ENCODE measurements at regions not wholly inside any gene's neighbourhood (a gene's known extent, or its start where the extent isn't known, plus 50 kb on each side); places are given as distances from the start of the nearest gene placed in this dataset.

DNA sequence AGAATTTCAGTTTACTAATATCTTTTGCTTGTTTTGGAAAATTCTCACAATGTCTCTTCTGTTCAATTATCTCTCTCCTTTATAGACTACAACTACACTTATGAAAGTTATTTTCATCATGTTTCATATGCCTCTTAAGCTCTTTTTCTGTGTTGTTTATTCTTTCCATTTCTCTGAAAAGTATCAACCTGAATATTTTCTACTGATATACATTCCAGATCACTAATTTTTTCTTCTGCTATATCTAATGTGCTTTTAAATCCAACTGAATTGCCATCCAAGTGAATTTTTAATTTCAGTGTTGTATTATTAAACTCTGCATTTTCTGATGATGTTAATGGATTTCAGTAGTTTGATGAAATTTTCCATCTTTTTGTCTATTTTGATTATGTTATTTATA lies 301.3 kb downstream of the HRH4 start:
- no peaks in the 10 kb centered on the region for H3K36me3 ChIP-seq (ENCODE audit: control insufficient read depth in 1 of 2, insufficient read depth in 2 of 2, low read length in 2 of 2)
- H3K18ac ChIP-seq (ENCODE audit: low read length), result no peak overlapping the region
- H3K4me1 ChIP-seq (ENCODE audit: control insufficient read depth in 1 of 2, insufficient read depth in 2 of 2, low read length in 2 of 2), result no peaks in the 10 kb centered on the region
- H2BK120ac ChIP-seq (ENCODE audit: insufficient read depth, low read length, poor library complexity), result no peak overlapping the region
- no peak overlapping the region for H2BK5ac ChIP-seq (ENCODE audit: low read depth, low read length, poor library complexity)
- no peaks in the 10 kb centered on the region for H3K9me3 ChIP-seq (ENCODE audit: insufficient read depth, low read depth, low read length)
- no peak overlapping the region for H4K8ac ChIP-seq (ENCODE audit: low read depth, low read length)
- no peak overlapping the region for H2BK12ac ChIP-seq (ENCODE audit: low read length)
- no peak overlapping the region for H2AK5ac ChIP-seq (ENCODE audit: low read length)
- H3K14ac ChIP-seq (ENCODE audit: low read length), result no peak overlapping the region
- H3K4me2 ChIP-seq (ENCODE audit: low read length), result no peak overlapping the region
- DNase-seq, result no peak
- H3K27me3 ChIP-seq (ENCODE audit: insufficient read depth, low read length), result no peaks in the 10 kb centered on the region
- H2AFZ ChIP-seq (ENCODE audit: insufficient read depth, low read length, poor library complexity), result no peak overlapping the region
- H3K9ac ChIP-seq (ENCODE audit: low read length), result no peak overlapping the region
- no peaks in the 10 kb centered on the region for H3K79me1 ChIP-seq (ENCODE audit: low read length)
- H3K79me2 ChIP-seq (ENCODE audit: control insufficient read depth, insufficient read depth, low read length, poor library complexity), result no peaks in the 10 kb centered on the region
- no peak overlapping the region for H3K4me3 ChIP-seq (ENCODE audit: low read depth, low read length)
- no peak overlapping the region for H3K23ac ChIP-seq (ENCODE audit: low read length)
- no peak overlapping the region for H4K91ac ChIP-seq (ENCODE audit: low read depth, low read length)
- H3K27ac ChIP-seq (ENCODE audit: low read depth, low read length), result no peak overlapping the region
- no peak overlapping the region for H4K12ac ChIP-seq (ENCODE audit: low read depth, low read length)
- no peak overlapping the region for H3K4ac ChIP-seq (ENCODE audit: low read depth, low read length)

DNA sequence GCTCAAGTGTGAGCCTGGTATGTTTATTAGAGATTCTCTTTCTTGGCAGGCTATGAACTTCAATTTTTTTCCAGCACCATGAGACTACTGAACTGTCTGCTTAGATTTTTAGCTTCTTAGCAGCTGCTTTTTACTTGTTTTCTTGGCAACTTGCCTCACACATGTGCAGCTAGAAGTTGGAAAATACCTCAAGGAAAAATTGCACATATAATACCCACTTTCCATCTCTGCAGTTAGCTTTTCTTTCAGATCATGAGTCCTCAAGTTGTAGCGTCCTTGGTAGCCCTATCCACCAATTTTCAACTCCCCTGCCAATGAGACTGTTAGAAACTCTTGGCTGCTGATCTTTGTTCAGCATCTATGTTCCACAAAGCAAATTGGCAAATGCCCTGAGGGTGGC lies 302.1 kb downstream of the HRH4 start:
- no peaks in the 10 kb centered on the region for H3K9me3 ChIP-seq (ENCODE audit: insufficient read depth, low read depth, low read length)
- H2BK5ac ChIP-seq (ENCODE audit: low read depth, low read length, poor library complexity), result no peak overlapping the region
- no peak overlapping the region for H2BK12ac ChIP-seq (ENCODE audit: low read length)
- H4K8ac ChIP-seq (ENCODE audit: low read depth, low read length), result no peak overlapping the region
- H2AFZ ChIP-seq (ENCODE audit: insufficient read depth, low read length, poor library complexity), result no peak overlapping the region
- H4K12ac ChIP-seq (ENCODE audit: low read depth, low read length), result no peak overlapping the region
- no peaks in the 10 kb centered on the region for H3K36me3 ChIP-seq (ENCODE audit: control insufficient read depth in 1 of 2, insufficient read depth in 2 of 2, low read length in 2 of 2)
- no peak for DNase-seq
- no CpG with 5 or more reads among the region's 1 CpG for WGBS (ENCODE audit: extremely low coverage, insufficient coverage, insufficient read length)
- no peaks in the 10 kb centered on the region for H3K79me2 ChIP-seq (ENCODE audit: control insufficient read depth, insufficient read depth, low read length, poor library complexity)
- no peak overlapping the region for H3K23ac ChIP-seq (ENCODE audit: low read length)
- H2AK5ac ChIP-seq (ENCODE audit: low read length), result no peak overlapping the region
- no peaks in the 10 kb centered on the region for H3K79me1 ChIP-seq (ENCODE audit: low read length)
- no peaks in the 10 kb centered on the region for H3K4me1 ChIP-seq (ENCODE audit: control insufficient read depth in 1 of 2, insufficient read depth in 2 of 2, low read length in 2 of 2)
- H3K4me3 ChIP-seq (ENCODE audit: low read depth, low read length), result no peak overlapping the region
- H3K27me3 ChIP-seq (ENCODE audit: insufficient read depth, low read length), result no peaks in the 10 kb centered on the region
- H3K9ac ChIP-seq (ENCODE audit: low read length), result no peak overlapping the region
- H3K27ac ChIP-seq (ENCODE audit: low read depth, low read length), result no peak overlapping the region
- H3K4me2 ChIP-seq (ENCODE audit: low read length), result no peak overlapping the region
- H2BK120ac ChIP-seq (ENCODE audit: insufficient read depth, low read length, poor library complexity), result no peak overlapping the region
- H3K14ac ChIP-seq (ENCODE audit: low read length), result no peak overlapping the region
- no peak overlapping the region for H3K18ac ChIP-seq (ENCODE audit: low read length)
- H4K91ac ChIP-seq (ENCODE audit: low read depth, low read length), result no peak overlapping the region
- H3K4ac ChIP-seq (ENCODE audit: low read depth, low read length), result no peak overlapping the region

DNA sequence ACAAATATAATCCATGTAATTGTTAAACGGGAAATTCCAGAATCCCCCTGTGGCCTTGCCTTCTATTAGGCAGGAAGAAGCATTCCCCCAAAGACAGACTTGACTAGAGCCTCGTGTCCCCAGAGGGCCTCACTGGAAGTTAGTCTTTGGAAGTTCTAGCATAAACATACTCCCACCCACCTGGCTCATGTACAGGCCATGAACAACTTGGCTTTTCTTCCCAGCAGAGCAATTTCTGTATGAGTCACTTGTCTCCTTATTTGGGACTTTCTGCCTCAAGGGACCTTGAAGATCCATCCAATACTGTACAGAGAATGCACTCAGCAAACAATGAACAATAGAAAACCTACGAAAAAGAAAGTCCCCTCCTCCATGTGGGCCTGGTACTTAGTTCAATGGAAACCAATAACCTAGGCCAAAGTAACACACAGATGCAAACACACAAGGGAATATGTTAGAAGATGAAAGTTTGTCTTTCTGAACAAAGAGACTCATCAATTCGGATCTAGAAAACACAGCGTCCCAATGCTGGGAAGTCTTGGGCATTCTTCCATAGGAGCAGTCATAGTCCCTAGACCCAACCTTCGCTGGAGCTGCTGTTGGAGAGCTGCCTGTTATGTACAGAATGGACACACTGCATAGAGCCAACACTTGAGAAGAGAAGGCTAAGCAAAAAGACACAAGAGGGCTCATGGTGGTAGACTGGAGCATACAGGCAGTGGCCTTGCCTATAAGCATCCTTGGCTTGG lies 303.5 kb downstream of the HRH4 start:
- H2BK120ac ChIP-seq (ENCODE audit: insufficient read depth, low read length, poor library complexity), result no peak overlapping the region
- no peak overlapping the region for H2AK5ac ChIP-seq (ENCODE audit: low read length)
- no peaks in the 10 kb centered on the region for H3K79me2 ChIP-seq (ENCODE audit: control insufficient read depth, insufficient read depth, low read length, poor library complexity)
- H3K23ac ChIP-seq (ENCODE audit: low read length), result no peak overlapping the region
- no peak overlapping the region for H3K4ac ChIP-seq (ENCODE audit: low read depth, low read length)
- no peaks in the 10 kb centered on the region for H3K36me3 ChIP-seq (ENCODE audit: control insufficient read depth in 1 of 2, insufficient read depth in 2 of 2, low read length in 2 of 2)
- no peak overlapping the region for H2BK12ac ChIP-seq (ENCODE audit: low read length)
- H3K79me1 ChIP-seq (ENCODE audit: low read length), result no peaks in the 10 kb centered on the region
- no peak overlapping the region for H3K14ac ChIP-seq (ENCODE audit: low read length)
- H3K4me1 ChIP-seq (ENCODE audit: control insufficient read depth in 1 of 2, insufficient read depth in 2 of 2, low read length in 2 of 2), result no peaks in the 10 kb centered on the region
- no peak overlapping the region for H4K12ac ChIP-seq (ENCODE audit: low read depth, low read length)
- H3K27me3 ChIP-seq (ENCODE audit: insufficient read depth, low read length), result no peaks in the 10 kb centered on the region
- no peaks in the 10 kb centered on the region for H3K9me3 ChIP-seq (ENCODE audit: insufficient read depth, low read depth, low read length)
- H4K8ac ChIP-seq (ENCODE audit: low read depth, low read length), result no peak overlapping the region
- H3K9ac ChIP-seq (ENCODE audit: low read length), result no peak overlapping the region
- WGBS (ENCODE audit: extremely low coverage, insufficient coverage, insufficient read length), result no CpG with 5 or more reads among the region's 6 CpGs
- H4K91ac ChIP-seq (ENCODE audit: low read depth, low read length), result no peak overlapping the region
- H3K4me3 ChIP-seq (ENCODE audit: low read depth, low read length), result no peak overlapping the region
- H3K27ac ChIP-seq (ENCODE audit: low read depth, low read length), result no peak overlapping the region
- H2BK5ac ChIP-seq (ENCODE audit: low read depth, low read length, poor library complexity), result no peak overlapping the region
- H3K4me2 ChIP-seq (ENCODE audit: low read length), result no peak overlapping the region
- DNase-seq, result no peak
- H2AFZ ChIP-seq (ENCODE audit: insufficient read depth, low read length, poor library complexity), result no peak overlapping the region
- no peak overlapping the region for H3K18ac ChIP-seq (ENCODE audit: low read length)

DNA sequence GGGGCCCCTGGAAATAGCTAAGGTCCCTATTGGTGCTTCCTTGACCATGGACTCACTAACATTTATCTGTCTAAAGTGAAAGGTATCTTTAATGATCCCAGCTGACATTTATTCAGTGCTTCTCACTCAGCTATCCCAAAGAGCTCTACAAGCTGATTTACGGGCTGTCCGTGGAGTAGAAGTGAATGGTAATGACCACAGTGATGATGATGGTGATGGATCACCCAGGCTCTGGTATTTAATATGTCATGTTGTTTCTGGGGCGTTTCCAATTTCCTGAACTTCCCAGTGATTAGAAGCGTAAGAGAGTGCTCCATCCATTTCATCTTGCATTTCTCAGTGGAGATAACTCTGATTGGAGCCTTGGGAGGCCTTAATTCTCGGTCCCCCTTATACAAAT lies 304.3 kb downstream of the HRH4 start:
- no peaks in the 10 kb centered on the region for H3K27me3 ChIP-seq (ENCODE audit: insufficient read depth, low read length)
- no peak overlapping the region for H2BK5ac ChIP-seq (ENCODE audit: low read depth, low read length, poor library complexity)

More for the DNA sequence above, 304.3 kb downstream of the HRH4 start:
- Histone ChIP-seq H2BK120ac (ENCODE audit: insufficient read depth, low read length, poor library complexity) (no peak overlapping the region), H4K8ac (ENCODE audit: low read depth, low read length) (no peak overlapping the region), H2BK12ac (ENCODE audit: low read length) (no peak overlapping the region), H3K4me2 (ENCODE audit: low read length) (no peak overlapping the region), H3K23ac (ENCODE audit: low read length) (no peak overlapping the region), H3K79me1 (ENCODE audit: low read length) (no peaks in the 10 kb centered on the region), H3K18ac (ENCODE audit: low read length) (no peak overlapping the region), H2AFZ (ENCODE audit: insufficient read depth, low read length, poor library complexity) (no peak overlapping the region), H4K91ac (ENCODE audit: low read depth, low read length) (no peak overlapping the region), H3K14ac (ENCODE audit: low read length) (no peak overlapping the region), H4K12ac (ENCODE audit: low read depth, low read length) (no peak overlapping the region), H2AK5ac (ENCODE audit: low read length) (no peak overlapping the region), H3K9ac (ENCODE audit: low read length) (no peak overlapping the region), H3K27ac (ENCODE audit: low read depth, low read length) (no peak overlapping the region), H3K4ac (ENCODE audit: low read depth, low read length) (no peak overlapping the region), H3K36me3 (ENCODE audit: control insufficient read depth in 1 of 2, insufficient read depth in 2 of 2, low read length in 2 of 2) (no peaks in the 10 kb centered on the region), H3K4me3 (ENCODE audit: low read depth, low read length) (no peak overlapping the region), H3K4me1 (ENCODE audit: control insufficient read depth in 1 of 2, insufficient read depth in 2 of 2, low read length in 2 of 2) (no peaks in the 10 kb centered on the region), H3K9me3 (ENCODE audit: insufficient read depth, low read depth, low read length) (no peaks in the 10 kb centered on the region), H3K79me2 (ENCODE audit: control insufficient read depth, insufficient read depth, low read length, poor library complexity) (no peaks in the 10 kb centered on the region)
- no peak for DNase-seq
- WGBS (ENCODE audit: extremely low coverage, insufficient coverage, insufficient read length), result no CpG with 5 or more reads among the region's 5 CpGs
